Keratinocyte (primary cell): ENCODE measurements at regions not wholly inside any gene's neighbourhood (a gene's known extent, or its start where the extent isn't known, plus 50 kb on each side); places are given as distances from the start of the nearest gene placed in this dataset.

Source experiments
- CTCF ChIP-seq, 3 experiments: IDR thresholded peaks in 1 of 3; conservative IDR thresholded peaks in 1 of 3; optimal IDR thresholded peaks in 1 of 3; 2 replicates in 2 of 3; 3 replicates in 1 of 3; pipeline versions ENCODE3 to v1.5.1; 2011; ENCODE audit warnings: low read length in 3 of 3, mild to moderate bottlenecking in 3 of 3, moderate library complexity in 2 of 3, control low read depth in 1 of 3, inconsistent platforms in 1 of 3; ENCODE audit not compliant: insufficient read depth in 2 of 3; ENCODE audit errors: extremely low read depth in 1 of 3
- EZH2 ChIP-seq: IDR thresholded peaks from one replicate; pipeline ENCODE4 v1.6.1; 2012; ENCODE audit warnings: inconsistent platforms, mild to moderate bottlenecking, low read length, moderate library complexity

GRCh38 chr9:129282731-129283211 lies 104.7 kb upstream of the IER5L start:
- TF ChIP-seq EZH2 (no peak), CTCF (optimal IDR thresholded peaks at IDR 0.05 in 1 of 3, IDR thresholded peaks at IDR 0.05 in 1 of 3, conservative IDR thresholded peaks at IDR 0.05 in 1 of 3; ENCODE audit: extremely low read depth in 1 of 3, insufficient read depth in 2 of 3, low read length in 3 of 3) (no peak)
